Activated gamma-delta T cell treated with Interleukin-2 at 50 U/mL for 16 hours (primary cell): ENCODE measurements at regions not wholly inside any gene's neighbourhood (a gene's known extent, or its start where the extent isn't known, plus 50 kb on each side); places are given as distances from the start of the nearest gene placed in this dataset.
"Not testable (repeated sequence)": the region's sequence is repeated elsewhere in the genome, so short reads cannot be mapped to it uniquely, and the experiment has no call there.

Source experiments
- DNase-seq: peaks from one replicate; pipeline ENCODE4 v3.0.0-alpha.2; 2020

DNA sequence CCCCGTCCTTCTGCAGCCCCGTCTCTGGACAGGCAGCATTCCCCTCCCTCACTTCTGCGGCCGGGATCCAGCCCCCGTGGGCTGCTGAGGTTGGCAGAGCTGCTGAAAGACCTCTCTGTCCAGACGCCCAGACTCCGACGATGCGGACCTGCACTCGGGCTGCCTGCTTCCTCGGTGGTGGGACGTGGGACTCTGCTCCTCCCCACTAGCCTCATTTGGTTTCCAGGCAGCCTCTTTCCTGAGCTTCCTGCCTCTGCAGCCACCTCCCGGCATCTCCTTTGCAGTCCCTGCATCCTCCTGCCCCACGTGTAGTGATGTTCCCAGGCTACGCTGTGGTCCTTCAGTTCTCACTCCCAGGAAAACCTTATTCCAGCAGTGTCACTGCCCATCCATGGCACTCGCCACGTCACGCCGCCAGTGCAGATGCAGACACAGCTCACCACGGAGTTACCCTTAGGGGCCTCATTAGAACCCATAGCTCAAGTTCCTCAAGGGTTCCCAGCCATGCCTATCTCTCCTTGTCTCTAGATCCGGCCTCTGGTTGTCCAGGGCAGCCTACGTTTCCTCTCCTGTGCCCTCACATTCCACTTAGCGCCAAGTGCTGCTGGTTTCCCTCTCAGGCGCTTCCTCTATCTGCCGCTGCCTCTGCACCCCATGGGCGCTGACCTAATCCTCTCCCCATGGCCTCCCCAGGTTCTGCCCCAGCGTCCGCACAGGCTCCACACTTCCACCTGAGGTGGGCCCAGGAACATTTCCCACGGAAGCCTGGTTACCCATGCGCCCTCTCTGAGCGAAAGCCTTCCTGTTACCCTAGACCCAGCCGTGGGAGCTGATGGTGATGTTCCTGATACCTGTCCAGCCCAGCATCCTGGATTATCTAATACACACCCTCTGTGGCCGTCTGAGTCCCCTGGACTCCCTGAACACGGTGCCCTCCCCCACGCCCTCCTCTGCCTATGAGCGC lies 318.3 kb upstream of the MYT1L start:
- no peak for DNase-seq

DNA sequence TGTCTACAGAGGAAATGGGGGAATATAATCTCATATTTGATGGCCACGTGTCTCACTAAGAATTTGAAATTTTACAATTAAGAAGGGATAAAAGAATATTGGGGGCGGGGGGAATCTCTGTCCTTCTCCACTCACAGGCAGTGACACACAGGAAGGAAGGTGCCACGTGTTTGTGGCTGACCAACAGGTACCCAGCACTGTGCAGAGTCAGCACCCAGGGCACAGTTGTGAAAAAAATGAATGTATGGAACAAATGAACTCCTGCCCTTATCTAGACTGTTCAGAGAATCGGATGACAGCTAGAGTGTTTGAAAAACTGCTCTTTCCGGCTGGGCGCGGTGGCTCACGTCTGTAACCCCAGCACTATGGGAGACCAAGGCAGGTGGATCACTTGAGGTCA lies 317.0 kb upstream of the MYT1L start:
- DNase-seq, result no peak

DNA sequence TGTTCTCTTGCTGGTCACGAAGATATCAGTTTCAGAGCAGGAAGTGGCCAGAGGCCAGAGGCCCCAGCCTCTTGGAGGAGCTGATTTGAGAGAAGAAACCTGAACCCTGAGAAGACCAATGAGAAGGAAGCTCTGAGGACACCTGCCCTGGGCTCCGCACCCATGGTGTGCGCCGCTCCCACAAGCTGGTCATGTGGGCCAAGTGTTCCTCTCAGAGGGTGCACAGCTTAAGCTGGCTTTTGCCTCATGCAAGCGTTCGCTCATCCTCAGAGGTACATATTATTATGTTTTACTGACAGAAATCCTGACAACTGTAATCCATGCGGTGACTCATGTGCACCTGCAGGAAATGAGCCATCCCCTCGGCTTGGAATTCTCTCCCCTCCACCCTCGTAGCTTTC lies 316.1 kb upstream of the MYT1L start:
- DNase-seq, result no peak

DNA sequence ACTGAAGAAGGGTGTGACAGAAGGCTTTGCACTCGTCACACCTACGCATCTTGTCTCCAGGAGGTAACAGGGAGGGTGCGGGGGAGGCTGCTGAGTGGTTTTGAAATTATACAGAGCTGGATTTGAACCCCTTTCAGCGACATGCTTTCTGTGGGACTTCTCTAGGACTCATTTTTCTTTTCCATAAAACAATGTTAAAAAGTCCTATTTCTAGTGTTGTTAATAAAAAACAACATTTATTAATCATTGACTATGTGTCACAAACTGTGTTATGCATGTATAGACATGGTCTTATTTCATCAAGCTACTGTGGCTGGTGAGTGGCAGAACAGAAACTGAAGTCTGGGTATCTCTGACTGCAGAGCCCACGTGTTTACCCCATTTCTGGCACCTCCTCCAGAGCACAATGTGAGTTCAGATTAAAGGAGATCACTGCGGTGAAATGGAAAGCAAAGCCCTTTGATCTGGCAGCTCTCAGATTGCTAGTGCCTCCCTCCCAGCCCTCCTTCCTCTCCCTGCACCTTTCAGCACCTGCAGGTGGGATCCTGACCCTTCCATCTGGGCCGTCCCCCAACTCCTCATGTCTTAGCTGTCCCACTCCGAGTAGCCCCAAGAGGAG lies 315.5 kb upstream of the MYT1L start:
- peak; percentile 20 for DNase-seq

DNA sequence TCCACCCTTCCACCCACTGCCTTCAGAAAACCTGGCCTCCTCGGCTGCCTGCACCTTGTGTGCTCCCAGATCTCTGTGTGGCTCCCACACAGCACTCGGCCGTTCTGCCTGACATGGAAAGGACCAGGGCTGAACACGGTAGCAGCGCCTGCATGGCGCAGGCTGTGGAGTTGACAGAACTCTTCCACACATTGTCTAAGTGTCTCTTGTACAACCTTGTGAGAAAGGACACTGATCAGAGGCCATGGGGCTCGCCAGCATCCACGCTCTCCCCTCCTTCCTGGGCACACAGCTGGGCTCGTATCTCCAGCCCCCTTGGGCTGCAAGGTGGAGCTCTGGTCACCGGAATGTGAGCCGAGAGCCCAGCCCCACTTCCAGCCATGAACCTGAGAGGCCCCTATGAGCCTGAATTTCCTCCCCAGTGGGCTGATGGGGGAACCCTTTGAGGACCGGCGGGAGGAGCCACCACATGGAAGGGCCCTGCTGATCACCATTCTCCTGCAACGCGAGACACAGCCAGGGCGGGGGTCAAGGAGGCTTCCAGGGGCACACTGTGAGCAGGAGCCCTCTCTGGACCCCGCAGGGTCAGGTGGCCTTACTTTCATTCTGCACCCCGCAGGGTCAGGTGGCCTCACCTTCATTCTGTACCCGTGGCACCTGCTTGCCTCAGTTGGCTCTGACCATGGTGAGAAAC lies 314.2 kb upstream of the MYT1L start:
- DNase-seq, result no peak

DNA sequence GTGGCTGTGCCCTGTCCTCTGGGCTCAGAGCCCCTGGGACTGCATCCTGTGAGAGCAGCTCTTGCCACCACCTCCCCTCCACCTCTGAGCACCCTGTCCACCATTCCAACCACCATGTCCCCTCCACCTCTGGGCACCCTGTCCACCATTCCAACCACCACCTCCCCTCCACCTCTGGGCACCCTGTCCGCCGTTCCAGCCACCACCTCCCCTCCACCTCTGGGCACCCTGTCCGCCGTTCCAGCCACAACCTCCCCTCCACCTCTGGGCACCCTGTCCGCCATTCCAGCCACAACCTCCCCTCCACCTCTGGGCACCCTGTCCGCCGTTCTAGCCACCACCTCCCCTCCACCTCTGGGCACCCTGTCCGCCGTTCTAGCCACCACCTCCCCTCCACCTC lies 313.7 kb upstream of the MYT1L start:
- DNase-seq, result not testable (repeated sequence)

DNA sequence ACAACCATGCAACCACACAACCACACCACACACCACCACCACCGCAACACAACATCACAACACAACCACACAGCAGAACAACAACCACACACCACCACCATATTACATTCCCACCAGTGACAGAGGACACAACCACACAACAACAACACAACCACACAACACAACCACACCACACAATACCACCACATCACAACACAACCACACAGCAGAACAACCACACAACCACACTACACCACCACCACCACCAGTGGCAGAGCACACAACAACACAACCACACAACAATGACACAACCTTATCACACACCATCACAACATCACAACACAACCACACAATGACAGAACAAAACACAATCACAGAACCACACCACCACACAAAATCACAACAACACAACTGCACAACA lies 313.0 kb upstream of the MYT1L start:
- DNase-seq, result no peak

DNA sequence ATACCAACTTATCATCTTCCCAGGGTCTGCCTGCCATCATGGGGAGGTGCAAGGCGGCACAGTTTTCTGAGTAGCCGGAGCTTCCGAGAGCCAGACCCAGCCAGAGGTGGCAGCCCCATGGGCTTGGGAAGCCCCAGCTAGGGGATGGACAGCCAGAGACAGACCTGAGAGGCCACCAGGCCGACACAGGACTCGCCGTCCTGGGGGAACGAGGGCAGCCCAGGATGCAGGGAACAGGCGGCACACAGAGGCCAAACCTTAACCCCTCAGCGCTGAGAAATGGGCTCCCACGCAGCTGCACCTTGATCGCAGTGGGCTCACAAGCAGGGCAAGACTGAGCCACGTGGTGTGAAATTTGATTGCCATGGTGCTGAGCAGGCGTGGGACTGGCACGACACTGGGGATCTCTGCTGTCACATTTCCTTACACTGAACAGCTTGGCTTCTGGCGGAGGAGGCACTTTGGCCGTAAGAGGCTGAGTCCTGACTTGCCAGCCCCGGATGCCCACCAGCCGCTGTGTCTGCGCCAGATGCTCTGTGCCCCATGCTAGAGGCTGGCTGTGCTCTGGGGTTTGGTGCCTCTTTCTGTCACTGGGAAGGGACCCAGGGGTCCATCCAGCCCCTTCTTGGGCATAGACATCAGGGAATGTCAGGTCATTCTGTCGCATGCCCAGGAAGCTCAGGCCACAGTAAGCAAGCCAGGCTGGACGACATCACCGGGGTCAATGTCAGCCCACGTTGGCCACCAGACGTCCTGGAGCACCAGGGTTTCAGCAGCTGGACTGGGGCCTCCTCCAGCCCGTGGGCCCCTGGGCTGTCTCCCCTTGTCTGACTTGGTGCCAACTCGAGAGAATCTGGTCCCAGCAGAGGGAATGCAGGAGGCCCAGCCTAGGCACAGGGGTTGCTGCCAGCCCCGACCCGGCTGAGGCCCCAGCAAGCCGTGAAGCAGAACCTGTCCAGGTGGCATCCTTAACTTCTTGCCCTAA lies 312.1 kb upstream of the MYT1L start:
- no peak for DNase-seq

DNA sequence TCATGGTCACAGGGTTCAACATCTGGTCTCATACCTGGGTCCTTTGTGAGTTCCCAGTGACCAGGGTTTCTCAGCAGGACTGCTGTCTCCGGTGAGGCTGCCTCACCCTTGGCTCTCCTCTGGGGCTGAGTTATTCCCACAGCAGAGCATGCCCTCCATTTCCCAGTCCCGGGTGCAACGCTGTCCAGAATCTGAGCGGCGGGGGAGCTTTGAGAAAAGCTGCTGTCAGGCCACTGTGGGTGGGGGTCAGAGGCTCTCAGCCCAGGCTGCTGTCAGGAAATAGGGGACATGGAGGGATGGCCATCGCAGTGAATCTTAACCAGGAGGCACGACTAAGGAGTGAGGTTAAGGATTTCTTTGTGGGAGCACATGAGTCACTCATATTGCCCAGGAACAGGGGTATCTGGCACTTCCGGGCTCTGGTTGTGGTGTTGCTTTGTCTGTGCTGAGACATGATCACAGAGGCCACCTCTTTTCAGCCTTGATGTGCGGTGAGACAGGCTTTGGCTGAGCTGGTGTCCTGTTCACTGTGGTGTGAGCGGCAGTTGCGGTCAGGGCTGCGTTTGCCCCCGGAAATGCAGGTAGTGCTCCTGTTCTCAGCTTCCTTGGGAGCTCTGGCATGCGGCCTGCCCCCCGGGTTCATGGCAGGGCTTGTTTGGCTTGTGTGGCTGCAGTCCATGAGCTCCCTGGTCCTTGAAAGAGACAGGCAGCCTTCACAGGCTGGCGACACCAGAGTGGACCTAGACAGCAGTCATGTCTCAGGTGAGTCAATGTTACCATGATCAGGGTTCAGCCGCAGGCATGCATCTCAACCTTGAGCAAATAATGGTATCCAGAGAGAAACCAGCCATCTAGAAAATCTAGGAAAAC lies 310.7 kb upstream of the MYT1L start:
- DNase-seq, result no peak

DNA sequence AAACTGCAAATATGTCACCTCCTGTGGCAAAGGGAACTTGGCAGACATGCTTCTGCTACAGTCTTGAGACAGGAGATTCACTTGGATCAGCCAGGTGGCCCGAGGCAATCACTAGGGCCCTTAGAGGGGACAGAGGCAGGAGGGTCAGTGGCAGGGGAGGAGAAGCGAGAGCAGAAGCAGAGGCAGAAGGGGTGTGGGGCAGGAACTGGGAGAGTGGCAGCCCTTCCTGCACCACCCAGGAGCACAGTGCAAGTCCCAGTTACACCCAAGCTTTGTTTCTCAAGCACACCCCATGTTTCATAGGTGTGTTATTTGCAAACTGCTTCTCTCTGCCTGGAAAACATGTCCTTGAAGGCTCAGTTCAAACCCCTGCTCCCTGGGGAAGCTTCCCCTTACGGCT lies 309.7 kb upstream of the MYT1L start:
- no peak for DNase-seq

DNA sequence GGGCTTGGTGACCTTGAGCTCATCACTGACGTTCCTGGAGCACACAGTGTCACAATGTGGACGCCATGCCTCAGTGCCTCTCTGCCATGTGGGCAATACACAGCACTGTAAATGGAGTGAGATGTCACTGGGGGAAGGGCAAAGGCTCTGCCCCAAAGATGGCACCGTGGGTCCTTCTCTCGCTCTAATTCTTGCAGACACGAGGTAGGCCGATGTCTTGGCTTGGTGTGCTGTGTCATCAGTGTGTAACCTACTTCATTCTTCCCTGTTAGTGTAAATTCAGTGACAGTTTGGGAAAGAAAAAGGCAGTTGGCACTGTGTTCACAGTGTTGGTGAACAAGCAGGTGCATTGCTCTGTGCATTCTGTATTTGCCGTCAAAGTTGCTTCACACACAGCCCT lies 309.3 kb upstream of the MYT1L start:
- DNase-seq, result no peak

DNA sequence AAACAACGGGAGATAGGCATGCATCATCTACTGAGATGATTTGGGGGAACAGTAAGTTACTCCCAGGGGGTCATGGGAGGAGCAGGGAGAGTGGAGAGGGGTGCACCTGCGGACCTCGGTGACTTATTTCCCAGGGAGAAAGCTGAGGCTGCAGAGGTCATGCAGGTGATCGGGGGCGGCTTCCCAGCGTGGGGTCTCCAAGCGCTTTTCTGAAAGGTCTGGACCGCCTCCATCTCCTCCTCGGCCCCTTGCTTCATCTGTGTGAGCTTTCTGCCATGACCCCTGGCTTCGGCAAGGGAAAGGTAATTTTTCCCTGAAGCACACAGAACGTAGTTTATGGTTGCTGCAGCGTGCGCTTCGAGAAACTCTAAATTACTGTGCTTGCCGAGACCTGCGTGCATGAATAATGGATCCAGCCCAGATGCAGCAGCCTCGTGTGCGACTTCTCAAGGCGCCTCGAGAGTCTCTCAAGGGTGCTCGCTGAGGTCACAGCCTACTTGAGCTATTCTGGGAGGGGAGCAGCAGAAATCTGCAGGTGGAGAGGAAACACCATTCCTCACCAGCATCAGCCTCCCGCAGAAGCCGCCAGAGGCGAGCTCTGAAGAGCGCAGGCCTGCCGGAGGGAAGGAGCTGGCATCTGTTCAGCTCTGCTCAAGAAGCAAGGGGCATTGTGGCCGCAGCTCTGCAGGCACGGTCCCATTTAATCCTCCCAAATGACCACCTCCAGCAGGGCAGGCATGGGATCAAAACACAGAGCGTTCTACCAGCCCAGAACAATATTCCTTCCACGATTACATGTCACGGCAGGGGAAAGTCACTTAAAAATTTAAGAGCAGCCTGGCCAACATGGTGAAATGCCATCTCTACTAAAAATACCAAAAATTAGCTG lies 308.4 kb upstream of the MYT1L start:
- DNase-seq, result no peak

DNA sequence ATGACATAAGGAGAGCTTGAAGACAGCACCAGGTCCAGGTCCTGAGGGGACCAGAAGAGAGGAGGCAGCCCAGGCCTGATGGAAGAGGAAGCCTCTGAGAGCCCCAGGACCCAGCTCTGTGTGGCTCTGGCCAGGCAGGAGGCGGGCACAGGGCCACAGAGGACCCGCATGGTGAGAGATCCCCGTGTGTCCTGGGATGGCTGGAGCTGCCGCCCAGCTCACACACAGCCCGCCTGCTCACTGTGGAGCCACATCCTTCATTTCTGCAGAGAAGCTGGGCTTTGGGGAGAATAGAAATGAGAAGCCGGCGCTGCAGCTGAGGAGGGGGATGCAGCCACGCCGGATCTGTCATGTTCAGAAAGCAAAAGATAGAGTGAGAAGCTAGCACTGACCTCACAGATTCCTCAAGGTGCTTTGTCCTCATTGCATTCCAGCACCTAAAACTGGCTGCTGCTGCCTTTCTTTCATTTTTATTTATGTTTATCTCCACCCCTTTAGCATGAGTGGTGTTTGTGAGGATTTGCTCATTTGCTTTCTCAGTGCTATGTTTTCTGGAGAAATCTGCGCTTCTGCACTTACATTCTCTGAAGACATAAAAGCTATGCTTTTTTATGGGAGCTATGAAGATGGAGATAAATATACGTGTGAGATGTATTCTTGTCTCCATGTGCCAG lies 307.6 kb upstream of the MYT1L start:
- no peak for DNase-seq

DNA sequence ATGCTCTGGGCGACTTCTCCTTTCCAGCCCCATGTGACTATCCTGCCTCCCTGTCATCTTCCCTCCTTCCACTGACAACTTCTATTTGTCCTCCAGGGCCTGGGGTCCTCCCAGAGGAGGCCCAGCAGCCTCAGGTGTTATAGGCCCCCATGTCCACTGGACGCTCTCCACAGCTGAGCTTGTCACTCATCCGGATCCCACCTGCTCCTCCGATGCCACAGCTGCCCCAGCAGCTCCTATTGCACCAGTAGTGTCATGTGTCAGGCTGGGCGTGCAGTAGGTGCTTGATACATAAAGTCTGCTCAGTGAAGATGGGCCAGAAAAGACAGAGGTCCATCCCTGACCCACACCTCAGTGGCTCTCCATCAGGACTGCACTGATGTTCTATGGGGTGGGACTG lies 305.7 kb upstream of the MYT1L start:
- DNase-seq, result no peak

DNA sequence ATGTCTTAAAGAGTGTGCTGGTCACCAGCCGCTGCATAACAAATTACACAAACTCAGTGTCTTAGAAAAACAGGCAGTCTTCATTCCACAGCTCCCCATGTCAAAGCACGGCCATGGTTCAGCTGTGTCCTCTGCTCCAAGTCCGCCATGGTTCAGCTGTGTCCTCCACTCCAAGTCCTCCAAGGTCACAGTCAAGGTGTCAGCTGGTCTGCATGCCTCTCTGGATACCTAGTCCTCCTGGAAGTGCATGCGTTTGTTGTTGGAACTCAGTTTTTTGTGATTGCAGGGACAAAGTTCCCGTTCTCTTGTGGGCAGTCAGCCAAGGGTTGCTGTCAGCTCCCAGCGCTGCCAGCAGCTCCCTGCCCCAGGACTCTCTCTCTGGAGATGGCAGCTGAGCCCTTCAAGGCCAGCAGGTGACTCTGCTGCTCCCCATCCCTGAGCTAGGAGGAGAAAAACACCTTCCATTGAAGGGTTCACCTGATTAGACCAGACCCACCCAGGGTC lies 304.0 kb upstream of the MYT1L start:
- DNase-seq, result no peak

DNA sequence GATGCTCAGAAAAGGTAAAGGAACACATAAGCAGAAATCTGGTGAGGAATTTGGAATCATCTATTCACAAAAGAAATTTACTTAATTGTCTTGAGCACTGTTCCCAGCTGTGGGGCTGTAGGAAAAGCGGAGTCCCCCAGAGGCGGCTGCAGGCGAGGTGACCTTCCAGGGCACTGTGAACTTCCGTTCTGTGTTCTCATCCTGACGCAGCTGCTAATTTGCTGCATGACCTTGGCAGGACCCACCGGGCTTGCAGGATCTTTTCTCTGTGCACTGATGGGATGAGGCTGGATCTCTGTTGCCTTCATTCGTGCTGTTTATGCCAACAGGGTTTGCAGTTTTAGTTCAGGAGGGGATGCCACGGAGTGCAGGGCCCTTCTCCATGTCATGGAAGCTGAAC lies 301.9 kb upstream of the MYT1L start:
- no peak for DNase-seq

DNA sequence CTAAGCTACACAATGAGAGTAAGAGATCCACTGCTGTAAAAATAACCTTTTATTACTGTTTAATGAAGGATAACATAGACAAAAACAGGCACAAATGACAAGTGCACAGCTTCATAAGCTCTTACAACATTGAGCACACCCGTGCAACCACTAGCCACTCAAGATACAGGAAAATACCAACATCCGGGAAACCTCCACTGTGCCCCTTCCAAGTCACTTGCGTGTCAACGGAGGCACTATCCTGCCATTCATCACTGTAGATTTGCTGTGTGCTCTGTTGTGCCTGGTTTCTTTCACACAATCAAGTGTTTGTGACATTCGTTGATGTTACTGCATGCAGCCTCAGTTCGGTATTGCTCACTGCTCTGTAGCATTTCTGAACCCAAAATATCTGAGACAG lies 292.9 kb upstream of the MYT1L start:
- DNase-seq, result no peak

DNA sequence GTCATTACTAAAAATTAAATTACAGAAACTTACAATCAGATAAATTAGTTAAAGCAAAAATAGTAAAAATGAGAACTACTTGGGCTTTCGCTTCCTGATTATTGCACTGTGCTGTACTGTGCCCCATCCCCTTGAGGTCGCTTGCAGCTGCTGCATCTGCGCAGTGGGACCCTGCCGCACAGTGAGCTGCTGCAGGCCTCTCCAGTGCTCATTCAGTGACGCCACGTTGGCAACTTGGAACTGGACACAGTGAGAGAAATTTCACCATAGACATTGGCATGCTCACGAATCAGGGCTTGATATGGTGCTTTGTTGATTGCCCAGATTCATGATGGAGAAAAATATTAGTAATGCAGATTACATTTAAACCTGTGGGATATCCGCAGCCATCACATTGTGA lies 290.8 kb upstream of the MYT1L start:
- DNase-seq, result no peak

DNA sequence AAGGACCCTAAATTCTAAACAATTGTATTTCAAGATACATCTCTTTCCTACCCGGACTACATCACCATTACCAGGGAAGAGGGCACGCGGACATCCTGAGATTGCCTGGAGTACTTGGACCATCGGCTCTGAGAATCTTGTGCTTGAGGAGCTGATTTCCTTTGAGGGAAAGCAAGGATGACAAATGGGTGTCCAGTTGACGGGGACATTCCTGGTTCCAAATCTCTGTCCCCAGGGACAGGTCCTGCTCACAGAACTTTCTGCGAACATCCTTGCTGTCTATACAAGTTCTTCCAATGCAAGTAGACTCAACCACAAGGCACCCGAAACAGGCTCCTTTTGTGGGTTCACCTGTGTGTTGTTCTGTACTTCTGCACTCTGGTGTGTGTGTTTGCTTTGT lies 289.5 kb upstream of the MYT1L start:
- DNase-seq, result no peak

DNA sequence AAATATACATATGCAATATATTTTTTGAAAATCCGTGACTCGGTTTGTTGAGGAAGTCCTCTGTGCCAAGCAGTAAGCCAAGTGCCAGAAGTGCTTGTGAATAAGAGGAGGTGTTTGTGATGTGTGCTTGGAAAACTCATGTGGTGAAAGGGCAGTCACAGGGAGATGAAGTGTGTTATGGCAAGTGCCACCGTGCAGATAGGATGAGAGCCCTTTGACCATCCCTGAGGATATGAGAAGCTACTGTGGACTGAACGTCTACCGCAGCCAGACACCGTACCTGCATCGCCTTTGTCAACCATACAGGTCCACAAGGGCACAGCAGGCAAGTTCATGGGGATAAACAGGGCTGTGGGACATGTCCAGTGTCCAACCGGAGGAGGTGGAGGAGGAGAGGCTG lies 288.9 kb upstream of the MYT1L start:
- DNase-seq, result no peak
